ENCODE measurements at regions not wholly inside any gene's neighbourhood (a gene's known extent, or its start where the extent isn't known, plus 50 kb on each side); places are given as distances from the start of the nearest gene placed in this dataset.

GRCh38 chr11:32317643-32318042 is 117.7 kb downstream of the WT1 start:
- no peak for DNase-seq (ENCODE audit: low read depth)

GRCh38 chr11:32318071-32319055 is 117.0 kb downstream of the WT1 start:
- no peak for DNase-seq (ENCODE audit: low read depth)

- DNase-seq (ENCODE audit: low read depth), result no peak
Measured at GRCh38 chr11:32323814-32324130, 111.6 kb downstream of the WT1 start.

GRCh38 chr11:32325187-32325586 is 110.2 kb downstream of the WT1 start:
- no peak for DNase-seq (ENCODE audit: low read depth)

- no peak for DNase-seq (ENCODE audit: low read depth)
Measured at GRCh38 chr11:32325725-32326124, 109.6 kb downstream of the WT1 start.

GRCh38 chr11:32326522-32326921 is 108.8 kb downstream of the WT1 start:
- no peak for DNase-seq (ENCODE audit: low read depth)

- DNase-seq (ENCODE audit: low read depth), result no peak
Measured at GRCh38 chr11:32328392-32328791, 106.9 kb downstream of the WT1 start.

GRCh38 chr11:32331098-32331497 is 104.2 kb downstream of the WT1 start:
- no peak for DNase-seq (ENCODE audit: low read depth)

- DNase-seq (ENCODE audit: low read depth), result no peak
Measured at GRCh38 chr11:32331792-32332191, 103.5 kb downstream of the WT1 start.

- DNase-seq (ENCODE audit: low read depth), result no peak
Measured at GRCh38 chr11:32332990-32333319, 102.4 kb downstream of the WT1 start.

- DNase-seq (ENCODE audit: low read depth), result peak; percentile 17
Measured at GRCh38 chr11:32333320-32333991, 101.9 kb downstream of the WT1 start.

- DNase-seq (ENCODE audit: low read depth), result no peak
Measured at GRCh38 chr11:32334822-32335221, 100.5 kb downstream of the WT1 start.
